Fibroblast of lung (primary cell): ENCODE measurements at regions not wholly inside any gene's neighbourhood (a gene's known extent, or its start where the extent isn't known, plus 50 kb on each side); places are given as distances from the start of the nearest gene placed in this dataset.

Experiments
- DNase-seq, 2 donors: peaks; one replicate each; pipeline versions ENCODE4 v3.0.0 to v3.0.0-alpha.2; 2010; ENCODE audit warnings: low read depth in 2 of 2
- H2AFZ ChIP-seq: 2 replicates; pipeline ENCODE4 v1.5.1; 2012; ENCODE audit warnings: low read length, control low read depth, inconsistent platforms
- H3K27ac ChIP-seq: 2 replicates; pipeline ENCODE4 v1.5.1; 2011; ENCODE audit warnings: low read length, control low read depth; ENCODE audit not compliant: insufficient read depth
- H3K27me3 ChIP-seq: 2 replicates; pipeline ENCODE4 v1.5.1; 2011; ENCODE audit warnings: mild to moderate bottlenecking, low read length; ENCODE audit not compliant: control insufficient read depth, insufficient read depth
- H3K36me3 ChIP-seq: 2 replicates; pipeline ENCODE4 v1.5.1; 2011; ENCODE audit warnings: low read length; ENCODE audit not compliant: control insufficient read depth, insufficient read depth
- H3K4me1 ChIP-seq: 2 replicates; pipeline ENCODE4 v1.5.1; 2011; ENCODE audit warnings: low read length; ENCODE audit not compliant: control insufficient read depth, insufficient read depth; ENCODE audit errors: extremely low read depth
- H3K4me2 ChIP-seq: 2 replicates; pipeline ENCODE4 v1.5.1; 2011; ENCODE audit warnings: low read length, control low read depth; ENCODE audit not compliant: insufficient read depth; ENCODE audit errors: extremely low read depth
- H3K4me3 ChIP-seq, 4 experiments: fragments of 200-600 bp in 1 of 4; sonication (generic) in 1 of 4; replicated peaks in 1 of 4; 2 replicates each; pipeline ENCODE4 v1.5.1; 2011 to 2016; ENCODE audit warnings: low read length in 4 of 4, low read depth in 3 of 4, mild to moderate bottlenecking in 3 of 4, control low read depth in 2 of 4, inconsistent platforms in 1 of 4, mixed read lengths in 1 of 4; ENCODE audit not compliant: insufficient read depth in 1 of 4; ENCODE audit errors: control extremely low read depth in 1 of 4
- H3K79me2 ChIP-seq: 2 replicates; pipeline ENCODE4 v1.5.1; 2012; ENCODE audit warnings: mild to moderate bottlenecking, low read length, inconsistent platforms; ENCODE audit not compliant: control insufficient read depth, insufficient read depth
- H3K9ac ChIP-seq: 2 replicates; pipeline ENCODE4 v1.5.1; 2011; ENCODE audit warnings: mild to moderate bottlenecking, low read length, control low read depth; ENCODE audit not compliant: insufficient read depth
- H3K9me3 ChIP-seq: 2 replicates; pipeline ENCODE4 v1.5.1; 2012; ENCODE audit warnings: low read depth, low read length; ENCODE audit not compliant: control insufficient read depth, insufficient read depth
- H4K20me1 ChIP-seq: 2 replicates; pipeline ENCODE4 v1.5.1; 2011; ENCODE audit warnings: low read length; ENCODE audit not compliant: control insufficient read depth, insufficient read depth; ENCODE audit errors: extremely low read depth
- EZH2 ChIP-seq: IDR thresholded peaks from 2 replicates; pipeline ENCODE4 v1.5.1; 2012; ENCODE audit warnings: low read length, control low read depth, mild to moderate bottlenecking; ENCODE audit errors: missing control alignments
- TF ChIP-seq, protein P1 (sequence below), 2 donors: IDR thresholded peaks in 1 of 2; conservative IDR thresholded peaks in 1 of 2; 1 replicate in 1 of 2; 2 replicates in 1 of 2; pipeline ENCODE4 v1.5.1; 2011 to 2012; ENCODE audit warnings: low read length in 2 of 2, control low read depth in 1 of 2, inconsistent platforms in 1 of 2, low read depth in 1 of 2, mild to moderate bottlenecking in 1 of 2

DNA sequence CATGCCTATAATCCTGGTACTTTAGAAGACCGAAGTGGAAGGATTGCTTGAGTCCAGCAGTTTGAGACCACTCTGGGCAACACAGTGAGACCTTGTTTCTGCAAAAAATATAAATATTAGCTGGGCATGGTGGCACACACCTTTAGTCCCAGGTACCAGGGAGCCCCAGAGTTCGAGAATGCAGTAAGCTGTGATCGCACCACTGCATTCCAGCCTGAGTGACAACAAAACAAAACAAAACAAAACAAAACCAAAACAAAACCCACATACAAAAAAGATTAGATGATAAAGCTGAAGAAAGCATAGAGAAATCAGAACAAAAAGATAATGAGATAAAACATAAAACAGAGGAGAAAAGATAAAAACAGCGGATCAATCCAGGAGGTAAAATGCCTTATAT is 62.1 kb downstream of the TCF20 start:
- Histone ChIP-seq H3K4me1 (no peaks in the 10 kb centered on the region), H3K79me2 (peaks cover 3% of the 10 kb centered on the region)

DNA sequence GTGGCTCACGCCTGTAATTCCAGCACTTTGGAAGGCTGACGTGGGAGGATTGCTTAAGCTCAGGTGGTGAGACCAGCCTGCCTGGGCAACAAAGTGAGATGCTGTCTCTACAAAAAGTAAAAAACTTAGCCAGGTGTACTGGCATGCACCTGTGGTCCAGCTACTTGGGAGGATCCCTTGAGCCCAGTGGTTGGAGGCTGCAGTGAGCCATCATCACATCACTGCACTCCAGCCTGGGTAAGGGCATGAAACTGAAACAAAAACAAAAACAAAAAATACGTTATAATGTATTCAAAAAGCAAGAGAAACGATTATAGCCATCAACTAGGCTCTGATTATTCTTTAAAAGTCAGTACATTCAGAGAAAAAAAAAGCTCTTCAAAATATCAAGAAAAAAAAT is 62.5 kb downstream of the TCF20 start:
- Histone ChIP-seq H3K79me2 (peaks cover 3% of the 10 kb centered on the region), H4K20me1 (peaks cover 2% of the 10 kb centered on the region)

More for the DNA sequence above, 62.1 kb downstream of the TCF20 start:
- Histone ChIP-seq H3K4me2 (no peak overlapping the region), H3K9ac (no peak overlapping the region), H3K27me3 (no peaks in the 10 kb centered on the region), H3K27ac (no peak overlapping the region), H3K9me3 (no peaks in the 10 kb centered on the region), H3K4me3 (no peak overlapping the region), H2AFZ (no peak overlapping the region), H4K20me1 (peaks cover 2% of the 10 kb centered on the region), H3K36me3 (peaks cover 2% of the 10 kb centered on the region)
- DNase-seq = no peak
- TF ChIP-seq, protein P1, sequence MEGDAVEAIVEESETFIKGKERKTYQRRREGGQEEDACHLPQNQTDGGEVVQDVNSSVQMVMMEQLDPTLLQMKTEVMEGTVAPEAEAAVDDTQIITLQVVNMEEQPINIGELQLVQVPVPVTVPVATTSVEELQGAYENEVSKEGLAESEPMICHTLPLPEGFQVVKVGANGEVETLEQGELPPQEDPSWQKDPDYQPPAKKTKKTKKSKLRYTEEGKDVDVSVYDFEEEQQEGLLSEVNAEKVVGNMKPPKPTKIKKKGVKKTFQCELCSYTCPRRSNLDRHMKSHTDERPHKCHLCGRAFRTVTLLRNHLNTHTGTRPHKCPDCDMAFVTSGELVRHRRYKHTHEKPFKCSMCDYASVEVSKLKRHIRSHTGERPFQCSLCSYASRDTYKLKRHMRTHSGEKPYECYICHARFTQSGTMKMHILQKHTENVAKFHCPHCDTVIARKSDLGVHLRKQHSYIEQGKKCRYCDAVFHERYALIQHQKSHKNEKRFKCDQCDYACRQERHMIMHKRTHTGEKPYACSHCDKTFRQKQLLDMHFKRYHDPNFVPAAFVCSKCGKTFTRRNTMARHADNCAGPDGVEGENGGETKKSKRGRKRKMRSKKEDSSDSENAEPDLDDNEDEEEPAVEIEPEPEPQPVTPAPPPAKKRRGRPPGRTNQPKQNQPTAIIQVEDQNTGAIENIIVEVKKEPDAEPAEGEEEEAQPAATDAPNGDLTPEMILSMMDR (conservative IDR thresholded peaks at IDR 0.05 in 1 of 2, IDR thresholded peaks at IDR 0.05 in 1 of 2; ENCODE audit: low read depth in 1 of 2, low read length in 2 of 2) = no peak
- TF ChIP-seq EZH2 = no peak

DNA sequence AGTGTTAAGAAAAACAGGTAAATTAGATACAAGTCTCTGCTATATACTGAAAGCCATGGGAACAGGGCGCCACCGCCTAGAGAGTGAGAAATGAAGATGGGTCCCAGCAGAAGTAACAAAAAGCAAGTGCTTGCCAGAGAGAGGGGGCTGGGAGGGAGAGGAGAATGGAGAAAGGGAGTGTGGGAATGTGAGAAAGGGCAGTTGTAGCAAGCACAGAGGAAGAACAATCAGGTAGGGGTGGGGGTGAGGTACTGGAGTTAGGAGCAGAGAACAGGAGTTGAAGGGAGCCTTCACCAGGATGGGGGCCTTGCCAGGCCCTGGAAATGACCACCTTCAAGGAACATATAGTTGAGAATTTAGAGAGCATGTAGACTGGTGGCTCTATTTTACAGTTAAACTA is 66.8 kb downstream of the TCF20 start:
- H3K36me3 ChIP-seq = no peaks in the 10 kb centered on the region
- no peak for DNase-seq
- H3K27me3 ChIP-seq = no peaks in the 10 kb centered on the region
- H3K27ac ChIP-seq = no peak overlapping the region
- no peaks in the 10 kb centered on the region for H3K4me1 ChIP-seq
- H3K4me2 ChIP-seq = no peak overlapping the region
- no peaks in the 10 kb centered on the region for H3K9me3 ChIP-seq
- TF ChIP-seq, protein P1 (conservative IDR thresholded peaks at IDR 0.05 in 1 of 2, IDR thresholded peaks at IDR 0.05 in 1 of 2; ENCODE audit: low read depth in 1 of 2, low read length in 2 of 2) = no peak
- no peak for TF ChIP-seq EZH2
- H3K79me2 ChIP-seq = peaks cover 8% of the 10 kb centered on the region
- H3K4me3 ChIP-seq = no peak overlapping the region
- H3K9ac ChIP-seq = no peak overlapping the region
- no peak overlapping the region for H2AFZ ChIP-seq
- peaks cover 1% of the 10 kb centered on the region for H4K20me1 ChIP-seq

More for the DNA sequence above, 62.5 kb downstream of the TCF20 start:
- H3K36me3 ChIP-seq = no peaks in the 10 kb centered on the region
- H3K9ac ChIP-seq = no peak overlapping the region
- TF ChIP-seq, protein P1 (conservative IDR thresholded peaks at IDR 0.05 in 1 of 2, IDR thresholded peaks at IDR 0.05 in 1 of 2; ENCODE audit: low read depth in 1 of 2, low read length in 2 of 2) = no peak
- no peak overlapping the region for H3K27ac ChIP-seq
- H3K9me3 ChIP-seq = no peaks in the 10 kb centered on the region
- H3K27me3 ChIP-seq = no peaks in the 10 kb centered on the region
- DNase-seq = no peak
- H3K4me3 ChIP-seq = no peak overlapping the region
- H2AFZ ChIP-seq = no peak overlapping the region
- no peak overlapping the region for H3K4me2 ChIP-seq
- H3K4me1 ChIP-seq = no peaks in the 10 kb centered on the region
